ENCODE measurements at regions not wholly inside any gene's neighbourhood (a gene's known extent, or its start where the extent isn't known, plus 50 kb on each side); places are given as distances from the start of the nearest gene placed in this dataset.

DNA sequence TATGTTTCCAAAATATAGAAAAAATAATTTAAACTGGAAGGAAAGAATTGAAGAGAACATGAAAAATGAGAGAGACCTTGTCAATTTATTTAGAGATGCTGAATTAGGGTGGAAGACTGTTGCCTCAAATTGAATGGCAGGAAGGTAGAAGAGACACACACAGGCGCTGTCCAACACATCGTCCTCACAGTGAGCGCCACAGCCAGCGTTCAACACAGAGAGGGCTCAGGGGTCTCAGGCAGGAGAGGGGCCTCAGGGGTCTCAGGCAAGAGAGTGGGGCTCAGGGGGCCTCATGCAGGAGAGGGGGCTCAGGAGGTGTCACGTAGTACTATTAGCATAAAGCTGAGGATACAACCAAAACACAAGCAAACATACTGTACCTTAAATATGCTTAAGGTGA is 65.7 kb downstream of the TMEM18 start:
- Mint-ChIP-seq H3K4me1 (no peaks in the 10 kb centered on the region), H3K27me3 (peaks cover 2 to 8% of the 10 kb centered on the region in 2 donors), H3K9me3 (peaks cover 0 to 2% (median 0%) of the 10 kb centered on the region in 8 donors), H3K4me3 (no peak overlapping the region), H3K36me3 (no peaks in the 10 kb centered on the region), H3K27ac (no peak overlapping the region)
- Histone ChIP-seq H3K27me3 (ENCODE audit: insufficient read depth, low read length) (peaks cover 6% of the 10 kb centered on the region), H3K36me3 (ENCODE audit: insufficient read depth, low read length) (no peaks in the 10 kb centered on the region), H3K4me1 (ENCODE audit: insufficient read depth, low read length) (no peaks in the 10 kb centered on the region), H3K4me3 (ENCODE audit: low read length in 2 of 2) (no peak overlapping the region), H3K27ac (ENCODE audit: low read depth, low read length) (no peak overlapping the region), H3K9me3 (ENCODE audit: control insufficient read depth in 1 of 2, low read length in 2 of 2) (no peaks in the 10 kb centered on the region)
- CTCF ChIA-PET (ENCODE audit: partially characterized antibody), result no interaction called here
- DNase-seq, result no peak
- intact Hi-C loops (cut with micrococcal nuclease), result no loop called here
- POLR2A ChIA-PET (ENCODE audit: partially characterized antibody), result no interaction called here

DNA sequence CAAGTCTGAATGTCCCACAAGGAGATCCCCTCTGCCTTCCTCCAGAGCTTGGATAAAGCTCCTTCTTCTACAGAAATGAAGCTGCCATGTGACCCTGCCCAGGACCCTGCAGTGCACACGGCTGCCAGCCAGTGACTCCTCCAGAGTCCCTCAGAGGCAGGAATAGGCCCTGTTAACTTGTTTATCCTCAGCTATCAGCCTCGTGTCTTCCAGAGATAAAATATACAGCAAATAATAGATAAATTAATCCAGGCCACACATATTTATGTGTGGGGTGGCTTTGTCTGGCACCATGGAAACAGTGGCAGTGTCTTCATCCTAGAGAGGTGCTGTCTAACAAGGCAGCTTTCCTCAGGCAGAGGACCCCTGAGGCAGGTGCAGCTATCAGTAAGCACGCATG is 66.7 kb downstream of the TMEM18 start:
- POLR2A ChIA-PET (ENCODE audit: partially characterized antibody), result no interaction called here
- no peak for DNase-seq

DNA sequence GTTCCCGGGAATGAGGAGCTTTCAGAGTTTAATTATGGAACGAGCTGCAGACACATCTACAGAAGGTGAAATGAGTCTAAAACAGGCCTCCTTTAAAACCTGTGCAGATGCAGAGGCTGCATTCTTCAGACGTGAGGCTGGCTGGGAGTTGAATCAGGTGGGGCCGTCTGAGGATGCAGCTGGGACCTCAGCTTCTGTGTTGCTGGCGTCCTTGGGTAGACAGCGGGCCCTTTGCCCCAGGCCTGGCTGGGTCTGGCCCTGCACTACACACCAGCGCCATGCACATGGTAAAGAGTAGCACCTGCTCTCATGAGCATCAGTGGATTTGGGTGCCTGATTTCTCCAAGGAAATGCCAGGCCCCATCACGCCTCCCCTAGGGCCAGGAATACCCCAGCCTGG is 67.3 kb downstream of the TMEM18 start:
- H3K4me3 Mint-ChIP-seq, result no peak overlapping the region
- Histone ChIP-seq H3K27me3 (ENCODE audit: insufficient read depth, low read length) (peaks cover 6% of the 10 kb centered on the region), H3K4me3 (ENCODE audit: low read length in 2 of 2) (no peak overlapping the region), H3K4me1 (ENCODE audit: insufficient read depth, low read length) (no peaks in the 10 kb centered on the region), H3K36me3 (ENCODE audit: insufficient read depth, low read length) (no peaks in the 10 kb centered on the region), H3K27ac (ENCODE audit: low read depth, low read length) (no peak overlapping the region), H3K9me3 (ENCODE audit: control insufficient read depth in 1 of 2, low read length in 2 of 2) (no peaks in the 10 kb centered on the region)
- peaks cover 2 to 4% of the 10 kb centered on the region in 2 donors for H3K27me3 Mint-ChIP-seq
- no peaks in the 10 kb centered on the region for H3K9me3 Mint-ChIP-seq
- H3K4me1 Mint-ChIP-seq, result no peaks in the 10 kb centered on the region
- no peaks in the 10 kb centered on the region for H3K36me3 Mint-ChIP-seq
- intact Hi-C loops (cut with micrococcal nuclease), result no loop called here
- ChIA-PET CTCF (ENCODE audit: partially characterized antibody) (interaction anchor here (0.9 kb wide), 1 partner anchor 30 kb away, joined by 3 read pairs; no protein-coding TSS in a partner anchor), POLR2A (ENCODE audit: partially characterized antibody) (no interaction called here)
- H3K27ac Mint-ChIP-seq, result no peak overlapping the region
- no peak for DNase-seq

More for the DNA sequence above, 66.7 kb downstream of the TMEM18 start:
- H3K27ac ChIP-seq (ENCODE audit: low read depth, low read length), result no peak overlapping the region
- Mint-ChIP-seq H3K27me3 (peaks cover 2 to 4% of the 10 kb centered on the region in 2 donors), H3K4me1 (no peaks in the 10 kb centered on the region), H3K9me3 (no peaks in the 10 kb centered on the region), H3K4me3 (no peak overlapping the region), H3K27ac (no peak overlapping the region), H3K36me3 (no peaks in the 10 kb centered on the region)
- peaks cover 6% of the 10 kb centered on the region for H3K27me3 ChIP-seq (ENCODE audit: insufficient read depth, low read length)
- H3K9me3 ChIP-seq (ENCODE audit: control insufficient read depth in 1 of 2, low read length in 2 of 2), result no peaks in the 10 kb centered on the region
- CTCF ChIA-PET (ENCODE audit: partially characterized antibody), result no interaction called here
- H3K36me3 ChIP-seq (ENCODE audit: insufficient read depth, low read length), result no peaks in the 10 kb centered on the region
- H3K4me3 ChIP-seq (ENCODE audit: low read length in 2 of 2), result no peak overlapping the region
- intact Hi-C loops (cut with micrococcal nuclease), result no loop called here
- no peaks in the 10 kb centered on the region for H3K4me1 ChIP-seq (ENCODE audit: insufficient read depth, low read length)

DNA sequence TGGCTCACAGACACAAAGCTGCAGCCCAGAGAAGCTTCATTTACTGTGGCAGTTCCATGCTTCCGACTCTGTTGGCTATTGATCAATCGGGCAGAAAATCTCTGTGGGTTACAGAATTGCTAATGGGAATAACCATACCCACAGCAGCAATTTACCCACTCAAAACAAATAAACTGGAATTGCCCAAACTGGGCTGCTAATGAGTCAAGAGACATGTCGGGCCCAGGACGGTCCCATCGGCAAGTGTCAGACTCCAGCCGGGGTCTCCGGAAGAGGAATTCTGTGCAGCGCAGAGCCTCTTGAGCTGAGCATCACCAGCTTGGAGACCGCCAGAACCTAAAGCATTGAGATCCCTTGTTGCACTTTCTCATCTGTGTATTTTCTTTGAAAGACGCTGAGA is 67.8 kb downstream of the TMEM18 start:
- POLR2A ChIA-PET (ENCODE audit: partially characterized antibody), result no interaction called here
- no peaks in the 10 kb centered on the region for H3K36me3 Mint-ChIP-seq
- CTCF ChIA-PET (ENCODE audit: partially characterized antibody), result interaction anchor here (0.9 kb wide), 1 partner anchor 30 kb away, joined by 3 read pairs; no protein-coding TSS in a partner anchor
- no peak overlapping the region for H3K27ac ChIP-seq (ENCODE audit: low read depth, low read length)
- intact Hi-C loops (cut with micrococcal nuclease), result no loop called here
- no peak overlapping the region for H3K27ac Mint-ChIP-seq
- no peak overlapping the region for H3K4me3 ChIP-seq (ENCODE audit: low read length in 2 of 2)
- H3K9me3 ChIP-seq (ENCODE audit: control insufficient read depth in 1 of 2, low read length in 2 of 2), result no peaks in the 10 kb centered on the region
- no peak for DNase-seq
- H3K4me1 Mint-ChIP-seq, result no peaks in the 10 kb centered on the region
- H3K4me1 ChIP-seq (ENCODE audit: insufficient read depth, low read length), result no peaks in the 10 kb centered on the region
- H3K36me3 ChIP-seq (ENCODE audit: insufficient read depth, low read length), result no peaks in the 10 kb centered on the region
- H3K4me3 Mint-ChIP-seq, result no peak overlapping the region
- H3K9me3 Mint-ChIP-seq, result no peaks in the 10 kb centered on the region
- peaks cover 6% of the 10 kb centered on the region for H3K27me3 ChIP-seq (ENCODE audit: insufficient read depth, low read length)
- H3K27me3 Mint-ChIP-seq, result peaks cover 2 to 4% of the 10 kb centered on the region in 2 donors

DNA sequence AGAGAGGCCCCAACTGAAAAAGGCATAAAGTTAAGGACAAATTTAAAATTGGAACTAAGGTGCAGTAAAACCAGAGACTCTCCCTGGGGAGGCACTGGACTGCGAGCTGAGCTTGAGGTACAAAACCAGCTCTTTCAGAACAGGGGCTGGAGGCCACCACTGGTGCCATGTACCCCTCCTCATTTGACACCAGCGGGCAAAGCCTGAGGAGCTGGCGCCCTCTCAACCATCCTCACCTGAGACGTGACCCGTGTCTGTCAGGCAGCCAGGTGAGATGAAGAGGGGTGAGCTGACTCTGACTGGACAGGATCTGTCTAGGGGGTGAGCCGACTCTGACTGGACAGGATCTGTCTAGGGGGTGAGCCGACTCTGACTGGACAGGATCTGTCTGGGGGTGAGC is 68.5 kb downstream of the TMEM18 start:
- Mint-ChIP-seq H3K27ac (no peak overlapping the region), H3K9me3 (no peaks in the 10 kb centered on the region)
- DNase-seq, result no peak

DNA sequence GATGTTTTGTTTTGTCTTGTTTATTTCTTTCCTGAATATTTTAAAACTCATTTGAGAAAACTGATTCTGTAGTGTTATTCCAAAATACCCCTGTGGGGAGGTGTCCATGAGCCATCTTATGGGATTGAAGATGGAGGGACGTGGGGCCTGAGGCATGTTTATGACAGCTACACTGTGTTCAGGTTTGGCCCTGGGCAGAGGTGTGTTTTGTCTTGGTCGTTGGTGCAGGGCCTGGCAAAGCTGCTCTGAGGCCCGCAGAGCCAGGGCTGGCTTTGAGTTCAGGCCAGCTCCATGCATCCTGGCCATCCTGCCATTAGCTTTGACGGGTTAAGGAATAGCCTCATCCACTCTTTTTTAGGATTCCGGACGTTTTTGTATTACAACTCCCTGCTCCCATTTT is 68.9 kb downstream of the TMEM18 start:
- Mint-ChIP-seq H3K27me3 (no peaks in the 10 kb centered on the region), H3K4me1 (no peaks in the 10 kb centered on the region), H3K4me3 (no peak overlapping the region), H3K9me3 (peaks cover 0 to 4% (median 0%) of the 10 kb centered on the region in 8 donors), H3K36me3 (no peaks in the 10 kb centered on the region), H3K27ac (no peak overlapping the region)
- Histone ChIP-seq H3K4me1 (ENCODE audit: insufficient read depth, low read length) (no peaks in the 10 kb centered on the region), H3K27ac (ENCODE audit: low read depth, low read length) (no peak overlapping the region), H3K9me3 (ENCODE audit: control insufficient read depth in 1 of 2, low read length in 2 of 2) (no peaks in the 10 kb centered on the region), H3K36me3 (ENCODE audit: insufficient read depth, low read length) (no peaks in the 10 kb centered on the region), H3K27me3 (ENCODE audit: insufficient read depth, low read length) (peaks cover 2% of the 10 kb centered on the region), H3K4me3 (ENCODE audit: low read length in 2 of 2) (no peak overlapping the region)
- no peak for DNase-seq
- intact Hi-C loops (cut with micrococcal nuclease), result no loop called here
- CTCF ChIA-PET (ENCODE audit: partially characterized antibody), result no interaction called here
- POLR2A ChIA-PET (ENCODE audit: partially characterized antibody), result no interaction called here

More for the DNA sequence above, 68.5 kb downstream of the TMEM18 start:
- ChIA-PET POLR2A (ENCODE audit: partially characterized antibody) (no interaction called here), CTCF (ENCODE audit: partially characterized antibody) (interaction anchor here (0.9 kb wide), 1 partner anchor 31 kb away, joined by 3 read pairs; no protein-coding TSS in a partner anchor)
- Histone ChIP-seq H3K27ac (ENCODE audit: low read depth, low read length) (no peak overlapping the region), H3K27me3 (ENCODE audit: insufficient read depth, low read length) (peaks cover 6% of the 10 kb centered on the region), H3K4me3 (ENCODE audit: low read length in 2 of 2) (no peak overlapping the region), H3K36me3 (ENCODE audit: insufficient read depth, low read length) (no peaks in the 10 kb centered on the region), H3K4me1 (ENCODE audit: insufficient read depth, low read length) (no peaks in the 10 kb centered on the region), H3K9me3 (ENCODE audit: control insufficient read depth in 1 of 2, low read length in 2 of 2) (no peaks in the 10 kb centered on the region)
- H3K27me3 Mint-ChIP-seq, result no peaks in the 10 kb centered on the region
- H3K4me3 Mint-ChIP-seq, result no peak overlapping the region
- H3K4me1 Mint-ChIP-seq, result no peaks in the 10 kb centered on the region
- intact Hi-C loops (cut with micrococcal nuclease), result no loop called here
- no peaks in the 10 kb centered on the region for H3K36me3 Mint-ChIP-seq

DNA sequence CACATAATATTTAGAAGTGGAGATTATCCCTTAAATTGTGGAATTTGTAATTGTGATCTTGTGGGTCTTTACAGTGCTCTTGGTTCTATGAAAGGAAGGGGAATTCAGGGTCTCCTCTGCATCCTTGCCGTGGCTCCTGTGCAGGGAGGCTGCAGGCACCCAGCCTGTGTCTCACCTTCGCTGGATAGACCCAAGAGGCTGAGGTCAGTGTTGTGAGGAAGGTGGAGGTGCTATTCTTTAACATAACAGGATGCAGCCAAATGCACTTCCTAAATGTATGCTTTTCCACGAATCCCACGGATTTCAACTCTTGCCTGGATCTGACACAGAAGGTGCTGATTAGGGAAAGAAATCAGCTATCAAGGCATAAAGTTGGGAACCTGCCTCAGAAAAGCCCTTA is 69.5 kb downstream of the TMEM18 start:
- no peak overlapping the region for H3K4me3 Mint-ChIP-seq

DNA sequence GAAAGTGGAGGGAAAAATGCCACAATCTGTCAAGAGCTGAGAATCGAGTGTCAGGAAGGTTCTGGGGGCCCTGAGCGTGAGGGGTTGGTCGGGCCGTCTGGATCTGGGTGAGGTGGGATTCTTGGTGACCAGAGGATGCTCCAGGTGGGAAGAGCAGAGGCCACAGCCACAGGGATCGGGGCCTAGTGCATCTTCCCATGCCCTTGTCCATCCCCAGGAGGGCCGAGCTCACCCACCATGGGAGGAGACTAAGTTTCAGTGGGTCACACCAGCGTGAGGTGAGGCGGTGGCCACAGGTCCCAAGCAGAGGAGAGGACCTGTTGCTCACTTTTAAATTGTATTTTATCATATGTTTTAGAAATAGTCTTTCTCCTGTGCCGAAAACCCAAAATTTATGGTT is 70.0 kb downstream of the TMEM18 start:
- POLR2A ChIA-PET (ENCODE audit: partially characterized antibody), result no interaction called here
- intact Hi-C loops (cut with micrococcal nuclease), result no loop called here
- Histone ChIP-seq H3K27ac (ENCODE audit: low read depth, low read length) (no peak overlapping the region), H3K36me3 (ENCODE audit: insufficient read depth, low read length) (no peaks in the 10 kb centered on the region), H3K4me1 (ENCODE audit: insufficient read depth, low read length) (no peaks in the 10 kb centered on the region), H3K9me3 (ENCODE audit: control insufficient read depth in 1 of 2, low read length in 2 of 2) (no peaks in the 10 kb centered on the region), H3K4me3 (ENCODE audit: low read length in 2 of 2) (no peak overlapping the region), H3K27me3 (ENCODE audit: insufficient read depth, low read length) (no peaks in the 10 kb centered on the region)
- no peak overlapping the region for H3K27ac Mint-ChIP-seq
- H3K4me3 Mint-ChIP-seq, result no peak overlapping the region
- CTCF ChIA-PET (ENCODE audit: partially characterized antibody), result no interaction called here
- no peaks in the 10 kb centered on the region for H3K27me3 Mint-ChIP-seq
- no peaks in the 10 kb centered on the region for H3K4me1 Mint-ChIP-seq
- H3K9me3 Mint-ChIP-seq, result peaks cover 0 to 4% (median 0%) of the 10 kb centered on the region in 8 donors
- DNase-seq, result no peak
- H3K36me3 Mint-ChIP-seq, result no peaks in the 10 kb centered on the region

More for the DNA sequence above, 69.5 kb downstream of the TMEM18 start:
- CTCF ChIA-PET (ENCODE audit: partially characterized antibody), result no interaction called here
- H3K4me3 ChIP-seq (ENCODE audit: low read length in 2 of 2), result no peak overlapping the region
- POLR2A ChIA-PET (ENCODE audit: partially characterized antibody), result no interaction called here
- Mint-ChIP-seq H3K27ac (no peak overlapping the region), H3K9me3 (peaks cover 0 to 4% (median 0%) of the 10 kb centered on the region in 8 donors), H3K27me3 (no peaks in the 10 kb centered on the region), H3K36me3 (no peaks in the 10 kb centered on the region), H3K4me1 (no peaks in the 10 kb centered on the region)
- H3K27ac ChIP-seq (ENCODE audit: low read depth, low read length), result no peak overlapping the region
- DNase-seq, result no peak
- no peaks in the 10 kb centered on the region for H3K4me1 ChIP-seq (ENCODE audit: insufficient read depth, low read length)
- H3K9me3 ChIP-seq (ENCODE audit: control insufficient read depth in 1 of 2, low read length in 2 of 2), result no peaks in the 10 kb centered on the region
- no peaks in the 10 kb centered on the region for H3K27me3 ChIP-seq (ENCODE audit: insufficient read depth, low read length)
- no peaks in the 10 kb centered on the region for H3K36me3 ChIP-seq (ENCODE audit: insufficient read depth, low read length)
- intact Hi-C loops (cut with micrococcal nuclease), result no loop called here

Measured in CD4-positive, alpha-beta memory T cell (primary cell).